WI38 (cell line): ENCODE measurements at regions not wholly inside any gene's neighbourhood (a gene's known extent, or its start where the extent isn't known, plus 50 kb on each side); places are given as distances from the start of the nearest gene placed in this dataset.

Experiments
- H3K4me3 ChIP-seq: 2 replicates; pipeline ENCODE4 v1.5.1; 2011; ENCODE audit warnings: low read depth, mild to moderate bottlenecking, control low read depth, low read length
- TF ChIP-seq, protein P1 (sequence below): IDR thresholded peaks from 2 replicates; pipeline ENCODE4 v1.5.1; 2012; ENCODE audit warnings: low read depth, mild to moderate bottlenecking, control low read depth, low read length

- no peak overlapping the region for H3K4me3 ChIP-seq
- TF ChIP-seq, protein P1, sequence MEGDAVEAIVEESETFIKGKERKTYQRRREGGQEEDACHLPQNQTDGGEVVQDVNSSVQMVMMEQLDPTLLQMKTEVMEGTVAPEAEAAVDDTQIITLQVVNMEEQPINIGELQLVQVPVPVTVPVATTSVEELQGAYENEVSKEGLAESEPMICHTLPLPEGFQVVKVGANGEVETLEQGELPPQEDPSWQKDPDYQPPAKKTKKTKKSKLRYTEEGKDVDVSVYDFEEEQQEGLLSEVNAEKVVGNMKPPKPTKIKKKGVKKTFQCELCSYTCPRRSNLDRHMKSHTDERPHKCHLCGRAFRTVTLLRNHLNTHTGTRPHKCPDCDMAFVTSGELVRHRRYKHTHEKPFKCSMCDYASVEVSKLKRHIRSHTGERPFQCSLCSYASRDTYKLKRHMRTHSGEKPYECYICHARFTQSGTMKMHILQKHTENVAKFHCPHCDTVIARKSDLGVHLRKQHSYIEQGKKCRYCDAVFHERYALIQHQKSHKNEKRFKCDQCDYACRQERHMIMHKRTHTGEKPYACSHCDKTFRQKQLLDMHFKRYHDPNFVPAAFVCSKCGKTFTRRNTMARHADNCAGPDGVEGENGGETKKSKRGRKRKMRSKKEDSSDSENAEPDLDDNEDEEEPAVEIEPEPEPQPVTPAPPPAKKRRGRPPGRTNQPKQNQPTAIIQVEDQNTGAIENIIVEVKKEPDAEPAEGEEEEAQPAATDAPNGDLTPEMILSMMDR: no peak
Observed at GRCh38 chr4:66430856-66431255, 760.6 kb upstream of the EPHA5 start.

- TF ChIP-seq, protein P1: no peak
- H3K4me3 ChIP-seq: no peak overlapping the region
Observed at GRCh38 chr4:66429276-66429675, 759.0 kb upstream of the EPHA5 start.

DNA sequence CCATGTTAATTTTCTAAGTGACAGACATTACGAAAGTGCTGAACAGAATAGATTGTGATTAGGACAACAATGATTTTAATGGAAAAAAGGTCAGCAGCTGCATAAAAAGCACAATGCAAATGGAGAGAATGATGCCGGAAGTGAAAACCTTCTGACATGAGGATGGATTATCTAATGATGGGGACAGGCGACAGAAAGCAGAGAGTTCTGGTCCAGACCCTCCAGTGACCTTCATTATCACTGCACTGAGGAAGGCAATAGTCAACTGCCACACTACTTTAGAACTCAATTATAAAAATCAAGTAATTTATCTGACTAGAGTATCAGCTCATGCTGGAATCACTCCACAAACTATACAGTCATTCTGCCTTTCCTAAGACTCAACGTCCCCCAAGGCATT lies 746.1 kb upstream of the EPHA5 start:
- no peak overlapping the region for H3K4me3 ChIP-seq
- TF ChIP-seq, protein P1: no peak

DNA sequence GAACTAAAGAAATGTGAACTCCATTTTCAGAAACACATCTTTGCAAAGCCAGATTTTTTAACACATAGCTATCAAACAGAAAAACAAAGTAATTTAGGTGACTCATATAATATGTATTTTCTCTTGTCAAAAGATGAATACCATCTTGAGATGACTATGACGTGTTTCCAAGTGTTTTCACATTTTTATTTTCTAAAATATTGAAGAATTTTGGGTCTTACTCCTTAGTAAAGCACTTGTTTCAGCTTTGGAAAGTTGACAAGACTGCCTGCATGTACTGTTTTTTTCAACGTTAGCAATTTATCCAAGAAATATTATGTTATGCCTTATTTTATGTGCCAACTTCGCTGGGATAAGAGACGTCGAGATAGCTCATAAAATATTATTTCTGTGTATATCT lies 733.9 kb upstream of the EPHA5 start:
- TF ChIP-seq, protein P1: no peak
- H3K4me3 ChIP-seq: no peak overlapping the region

- TF ChIP-seq, protein P1: no peak
- no peak overlapping the region for H3K4me3 ChIP-seq
Observed at GRCh38 chr4:66376921-66377320, 706.6 kb upstream of the EPHA5 start.

DNA sequence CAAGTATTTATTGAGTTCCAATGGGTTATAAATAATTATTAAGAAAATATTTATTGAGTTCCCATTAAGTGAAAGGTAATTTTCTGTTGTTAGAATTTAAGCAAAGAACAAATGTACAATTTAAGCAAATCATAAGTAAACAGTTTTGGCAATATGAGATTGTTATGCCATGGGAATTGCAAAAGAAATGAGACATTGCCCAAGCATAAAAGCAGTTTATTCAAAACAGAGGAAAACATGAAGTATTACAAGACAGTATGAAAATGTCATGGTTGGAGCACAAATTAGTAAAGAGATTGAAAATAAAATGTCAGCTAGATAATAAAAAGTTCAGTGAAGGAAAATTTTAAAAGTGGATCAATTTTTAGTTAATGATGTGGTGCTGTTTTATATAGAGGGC lies 706.1 kb upstream of the EPHA5 start:
- TF ChIP-seq, protein P1: no peak
- H3K4me3 ChIP-seq: no peak overlapping the region

DNA sequence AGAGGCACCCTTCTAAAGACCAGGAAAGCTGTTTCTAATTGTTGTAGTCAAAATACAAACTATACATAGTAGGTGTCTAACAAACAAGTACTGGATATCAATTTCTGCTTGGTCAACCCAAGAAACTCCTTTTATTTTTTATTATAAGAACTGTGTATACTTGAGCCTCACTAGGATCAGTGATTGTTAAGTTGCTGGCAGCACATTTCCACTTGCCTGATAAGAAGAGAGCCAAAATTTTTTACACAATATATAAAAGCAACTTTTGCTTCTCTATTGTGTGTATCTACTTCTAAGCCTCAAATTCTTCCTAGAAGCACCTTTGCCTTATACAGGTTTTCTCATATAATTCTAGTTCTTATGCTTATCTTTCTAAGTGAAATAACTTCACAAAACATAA lies 703.0 kb upstream of the EPHA5 start:
- TF ChIP-seq, protein P1: no peak
- no peak overlapping the region for H3K4me3 ChIP-seq
